Germinal center (tissue), 1 donor: ENCODE measurements at regions not wholly inside any gene's neighbourhood (a gene's known extent, or its start where the extent isn't known, plus 50 kb on each side); places are given as distances from the start of the nearest gene placed in this dataset.

Experiments
- DNase-seq: peaks from one replicate; pipeline ENCODE4 v3.0.0; 2012; ENCODE audit warnings: mixed read lengths, low spot score

DNA sequence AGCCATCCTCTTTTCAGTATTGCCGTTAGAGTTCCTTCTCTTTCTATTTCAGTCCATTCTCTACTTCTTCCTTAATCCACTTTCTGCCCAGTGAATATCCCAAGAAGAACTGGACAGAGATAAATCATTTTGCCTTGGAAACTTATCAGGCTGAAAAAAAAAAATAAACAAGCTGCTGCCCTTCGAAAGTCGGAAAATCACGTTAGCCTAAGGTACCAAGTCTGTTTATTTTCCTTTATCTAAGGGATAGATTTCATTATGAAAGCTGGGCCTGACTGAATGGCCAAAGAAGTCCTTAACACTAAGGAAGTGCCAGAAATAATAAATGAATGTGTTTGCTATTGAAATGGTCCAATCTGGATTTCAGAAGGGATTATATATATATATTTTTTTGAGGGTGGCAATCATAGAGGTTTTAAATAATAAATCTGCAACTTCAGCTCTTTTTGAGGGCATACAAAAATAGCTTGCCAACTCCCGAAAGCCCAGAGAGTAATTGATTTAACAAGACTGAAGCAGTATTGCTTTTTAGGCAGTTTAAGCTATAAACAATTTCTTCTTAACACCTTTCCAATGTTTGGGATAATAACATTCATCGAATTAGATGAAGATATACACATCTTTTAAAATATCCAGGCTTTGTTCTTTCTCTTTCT is 127.0 kb upstream of the STMND1 start:
- DNase-seq: no peak

GRCh38 chr6:16974387-16974673 is 127.5 kb upstream of the STMND1 start:
- DNase-seq: no peak

- DNase-seq: no peak
These were observed 128.1 kb upstream of the STMND1 start for GRCh38 chr6:16973545-16974386.

- DNase-seq: no peak
These were observed 128.8 kb upstream of the STMND1 start for GRCh38 chr6:16973051-16973450.

DNA sequence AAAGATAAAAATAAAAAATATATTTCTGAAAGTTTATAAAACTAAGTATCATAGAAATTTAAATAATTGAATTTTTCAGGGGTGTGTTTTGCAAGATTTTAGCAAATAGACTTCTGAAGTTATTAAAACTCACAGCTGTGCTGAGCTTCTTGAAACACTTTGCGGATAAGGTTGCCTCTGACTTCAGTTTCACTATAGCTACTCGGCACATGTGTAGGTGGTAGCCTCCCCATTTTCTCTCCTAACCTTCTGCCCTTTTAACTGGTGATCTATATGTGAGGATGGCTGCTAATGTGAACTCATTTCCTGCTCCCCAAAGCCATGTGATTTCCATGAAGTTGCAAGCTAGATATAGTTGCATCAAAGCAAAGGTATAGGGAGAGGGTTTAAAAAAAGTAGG is 129.3 kb upstream of the STMND1 start:
- no peak for DNase-seq

- DNase-seq: no peak
These were observed 131.9 kb upstream of the STMND1 start for GRCh38 chr6:16969699-16970655.

GRCh38 chr6:16968101-16968500 is 133.7 kb upstream of the STMND1 start:
- no peak for DNase-seq

DNA sequence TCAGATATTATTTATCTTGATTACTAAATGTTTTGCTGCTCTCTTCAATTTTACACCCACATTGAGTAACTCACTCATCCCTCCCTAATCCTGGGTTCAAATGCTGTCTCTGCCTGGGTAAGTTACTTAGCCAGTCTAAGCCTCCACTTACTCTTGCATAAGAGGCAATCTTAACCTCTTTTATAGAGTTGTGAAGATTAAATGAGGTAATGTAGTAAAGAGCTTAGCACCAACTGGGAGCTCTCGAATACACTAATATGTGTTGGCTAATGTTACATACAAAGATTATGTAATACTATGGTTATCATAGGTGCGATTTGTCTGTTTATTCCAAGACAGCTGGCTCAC is 134.4 kb upstream of the STMND1 start:
- no peak for DNase-seq

DNA sequence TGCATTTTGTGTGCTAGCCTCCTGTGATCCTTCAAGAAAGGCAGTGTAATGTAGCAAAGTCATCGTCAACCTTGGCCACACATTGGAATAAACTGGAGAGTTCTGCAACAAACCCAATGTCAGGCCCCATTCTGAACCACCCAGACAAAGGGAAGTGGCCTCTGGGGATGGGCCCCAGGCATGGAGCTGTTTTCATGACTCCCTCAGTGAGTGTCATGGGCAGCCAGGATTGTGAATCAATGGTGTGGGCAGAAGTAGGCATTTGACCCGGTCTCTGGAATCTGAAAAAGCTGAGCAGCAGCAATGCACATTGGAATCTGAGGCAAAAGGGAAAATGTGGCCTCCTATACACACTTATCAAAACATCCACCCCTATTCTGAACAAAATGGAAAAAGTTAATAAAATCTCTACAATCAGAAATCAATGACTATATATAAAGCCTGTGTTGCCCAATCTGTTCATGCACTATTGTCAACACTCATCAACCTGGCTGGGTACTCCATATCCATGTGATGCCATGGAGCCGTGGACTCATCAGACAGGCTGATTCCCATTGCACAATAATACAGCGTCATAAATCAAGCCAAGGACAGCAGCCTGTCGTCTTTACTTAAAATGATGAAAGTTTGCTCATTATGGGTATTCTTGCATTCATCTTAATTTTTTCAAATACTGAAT is 134.9 kb upstream of the STMND1 start:
- no peak for DNase-seq

DNA sequence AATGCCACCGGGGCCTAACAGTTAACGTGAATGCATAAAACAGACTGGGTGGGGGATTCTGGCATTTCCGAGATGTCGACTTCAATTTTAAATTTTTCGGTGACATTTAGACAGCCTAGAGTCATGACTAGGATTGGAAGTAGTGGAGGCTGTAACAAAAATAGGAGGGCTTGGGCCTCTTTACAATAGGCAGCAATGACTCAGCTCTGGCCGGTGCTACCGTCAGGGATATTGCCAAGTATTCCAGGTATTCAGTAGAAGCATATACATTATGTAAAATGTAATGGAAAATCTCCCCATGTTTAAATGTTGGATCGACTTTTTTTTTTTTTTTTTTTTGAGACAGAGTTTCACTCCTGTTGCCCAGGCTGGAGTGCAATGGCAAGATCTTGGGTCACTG is 136.2 kb upstream of the STMND1 start:
- DNase-seq: no peak

DNA sequence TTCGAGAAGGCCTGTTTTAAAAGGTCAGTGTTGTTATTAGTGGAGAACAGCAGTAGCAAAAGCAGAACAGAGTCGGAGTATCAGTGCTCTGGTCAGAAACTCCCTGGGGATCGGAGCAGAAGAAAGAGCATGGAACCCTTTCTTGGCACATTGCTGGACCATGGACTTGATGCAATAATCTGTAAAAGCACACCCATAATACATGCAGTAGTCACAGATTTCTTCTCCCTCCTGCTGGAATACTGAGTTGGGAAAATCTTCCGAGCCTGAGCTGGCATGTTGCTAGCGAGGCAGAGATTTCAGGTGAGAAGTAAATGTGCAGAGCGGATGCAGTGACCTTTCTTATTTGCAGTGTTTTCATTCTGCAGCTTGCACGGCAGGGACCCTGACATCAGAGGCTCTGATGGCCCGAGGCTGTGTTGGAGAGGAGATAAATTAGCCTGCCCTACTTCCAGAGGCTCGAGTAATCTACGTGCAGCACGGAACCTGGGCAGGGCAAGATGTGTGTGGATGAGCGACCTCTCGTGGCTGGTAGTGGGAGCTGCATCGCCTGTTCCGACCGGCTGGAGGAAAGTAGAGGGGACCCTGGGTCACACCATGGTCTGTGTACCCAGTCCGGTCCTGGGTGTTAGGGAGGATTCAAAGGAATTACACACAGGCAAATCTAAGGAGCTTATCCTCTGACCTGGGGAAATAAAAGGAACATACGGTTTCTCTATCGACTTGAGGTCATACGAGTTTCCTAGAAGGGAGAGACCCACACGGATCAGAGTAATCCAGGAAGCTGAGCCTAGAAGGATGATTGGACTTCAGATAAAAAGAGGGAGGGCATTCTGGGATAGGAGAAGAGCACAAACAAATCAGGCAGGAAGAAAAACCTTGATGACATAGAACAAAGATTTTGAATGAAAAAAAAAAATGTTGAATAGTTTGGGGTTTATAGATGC is 137.0 kb upstream of the STMND1 start:
- peak; percentile 41 for DNase-seq

DNA sequence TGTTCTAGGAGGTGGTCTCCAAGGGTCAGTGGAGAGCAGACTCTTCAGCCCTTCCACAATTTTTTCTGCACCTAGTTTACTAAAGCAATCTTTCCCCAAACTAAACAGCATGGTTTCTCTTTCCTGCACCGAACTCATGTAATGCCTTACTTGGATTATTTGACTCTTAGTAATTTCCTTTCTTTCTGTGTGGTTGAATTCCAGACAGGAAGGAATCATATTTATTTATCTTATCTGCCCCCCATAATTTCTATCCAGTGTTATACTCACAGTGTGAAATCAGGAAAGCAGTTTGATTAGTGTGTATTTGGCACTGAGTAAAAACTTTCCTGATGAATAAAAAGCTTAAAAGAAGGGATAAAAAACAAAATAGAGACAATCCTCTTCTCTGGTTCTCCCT is 140.3 kb upstream of the STMND1 start:
- DNase-seq: no peak

DNA sequence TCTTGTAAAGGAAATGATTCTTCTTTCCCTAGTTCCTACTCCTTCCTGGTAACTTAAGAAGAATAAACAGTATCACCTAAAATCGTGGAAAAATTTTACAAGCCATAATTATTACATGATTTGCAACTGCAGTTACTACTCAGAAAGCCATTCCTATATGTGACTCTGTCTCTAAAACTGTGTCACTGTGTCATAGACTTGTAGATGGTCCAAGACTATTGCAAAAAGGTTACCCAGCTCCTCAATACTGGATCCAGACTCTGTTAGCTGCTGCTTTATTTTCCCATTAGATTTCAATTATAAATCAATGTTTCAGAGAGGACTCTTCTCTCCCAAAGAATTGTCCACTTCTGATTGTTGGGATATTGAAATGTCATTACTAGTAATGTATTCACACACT is 142.1 kb upstream of the STMND1 start:
- DNase-seq: no peak

- no peak for DNase-seq
These were observed 145.5 kb upstream of the STMND1 start for GRCh38 chr6:16956361-16956760.

DNA sequence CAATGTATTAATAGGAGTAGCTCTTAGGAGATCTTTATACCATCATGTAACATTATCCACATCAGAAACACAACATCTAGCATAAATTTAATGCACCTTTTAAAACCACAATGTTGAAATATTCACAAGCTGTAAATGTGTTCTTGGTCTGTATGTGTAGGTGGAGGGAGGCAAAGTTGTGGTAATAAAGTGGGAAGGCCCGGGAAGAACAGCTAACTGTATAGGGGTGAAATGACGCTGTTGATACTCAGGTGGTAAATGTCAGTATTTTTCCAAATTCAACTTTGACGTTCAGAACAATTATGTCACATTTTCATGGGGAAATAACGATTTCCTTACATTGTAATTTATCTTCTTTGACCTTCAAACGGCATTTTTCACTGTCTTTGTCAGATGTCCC is 146.0 kb upstream of the STMND1 start:
- DNase-seq: no peak

DNA sequence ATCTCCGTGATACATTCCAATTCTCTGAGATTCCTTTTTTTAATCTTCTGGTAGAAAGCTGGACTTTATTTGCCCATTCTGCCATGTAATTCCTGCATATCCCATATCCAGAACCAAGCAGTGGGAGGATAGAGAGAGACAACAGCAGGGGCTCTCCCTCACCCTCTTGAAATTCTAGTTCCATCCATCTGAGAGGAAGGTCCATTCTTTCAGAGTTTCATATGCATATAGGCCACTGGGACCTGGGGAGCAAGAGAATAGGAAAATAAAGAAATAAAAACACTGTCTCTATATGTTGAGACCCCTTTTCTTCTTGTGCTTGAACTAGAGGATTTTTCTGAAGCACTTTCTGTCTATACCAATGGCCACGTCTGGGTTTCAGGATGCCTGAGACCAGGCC is 147.9 kb upstream of the STMND1 start:
- no peak for DNase-seq

DNA sequence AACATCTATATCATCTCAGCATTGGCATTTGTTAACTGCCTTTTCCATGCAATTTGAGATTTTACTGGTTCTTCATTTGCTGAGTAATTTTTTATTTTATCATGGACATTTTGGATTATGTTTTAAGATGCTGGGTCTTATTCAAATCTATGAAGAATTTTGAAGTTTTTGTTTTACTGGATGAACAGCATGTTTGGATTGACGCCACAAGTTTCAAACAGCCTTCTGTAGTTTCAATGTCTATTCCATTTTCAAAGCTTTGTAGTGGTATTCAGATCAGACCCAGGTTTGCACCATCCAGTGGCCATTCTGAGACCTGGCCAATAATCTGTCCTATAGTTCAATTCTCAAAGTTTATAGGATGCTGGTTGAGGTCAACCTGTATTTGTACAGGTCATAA is 148.4 kb upstream of the STMND1 start:
- DNase-seq: no peak

GRCh38 chr6:16950825-16951495 is 150.9 kb upstream of the STMND1 start:
- DNase-seq: no peak

DNA sequence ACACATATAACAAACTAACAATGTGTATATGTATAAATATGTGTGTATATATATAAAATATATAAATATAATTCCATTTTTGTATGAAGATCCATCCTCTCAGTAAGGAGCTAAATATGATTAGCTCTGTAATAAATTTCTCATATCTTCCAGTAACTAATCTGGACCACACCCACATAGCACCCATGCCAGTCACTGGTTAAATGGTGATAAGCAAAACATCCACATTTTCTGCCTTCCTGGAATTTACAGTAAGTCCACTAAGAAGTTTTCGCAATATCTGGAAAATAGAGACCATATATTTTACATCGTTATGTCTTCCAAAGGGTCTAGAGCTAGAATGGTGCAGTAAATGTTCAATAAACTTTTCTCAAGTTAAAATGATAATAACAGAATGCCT is 151.5 kb upstream of the STMND1 start:
- DNase-seq: no peak

DNA sequence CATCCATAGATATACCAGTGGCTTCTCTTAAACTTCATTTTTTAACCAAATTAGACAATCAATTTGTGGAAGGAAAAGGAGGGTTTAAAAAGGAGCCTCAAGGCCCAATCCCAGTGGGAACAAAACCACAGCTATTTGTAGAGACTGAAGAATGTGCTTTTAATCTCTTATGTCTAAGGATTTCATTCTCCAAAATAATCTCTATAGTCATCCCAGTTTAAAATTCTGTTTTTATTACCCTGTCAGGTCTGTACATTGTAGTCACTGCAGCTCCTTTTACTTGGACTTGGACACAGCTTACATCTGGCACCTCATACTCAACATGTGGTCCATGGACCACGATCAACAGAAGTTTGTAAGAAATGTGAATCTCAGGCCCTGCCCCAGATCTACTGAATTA is 152.1 kb upstream of the STMND1 start:
- no peak for DNase-seq

DNA sequence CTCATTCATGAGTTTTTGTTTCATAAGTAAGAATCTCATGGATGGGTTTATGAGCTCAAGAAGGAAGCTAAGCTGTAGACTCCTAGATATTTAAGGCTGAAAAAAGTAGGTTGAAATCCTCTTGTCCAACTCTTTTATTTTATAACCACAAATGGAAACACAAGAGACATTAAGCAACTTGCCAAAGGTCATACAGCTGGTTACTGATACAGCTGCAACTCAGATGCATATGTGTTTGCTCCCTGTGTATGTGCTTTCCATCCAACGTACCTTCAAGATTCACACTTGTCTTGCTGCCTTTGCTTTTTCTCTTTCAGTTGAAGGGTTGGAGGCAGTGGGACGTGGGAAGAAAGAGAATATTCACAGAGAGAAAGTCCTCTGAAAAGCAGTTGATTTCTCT is 153.5 kb upstream of the STMND1 start:
- no peak for DNase-seq
